AG09309 (cell line): ENCODE measurements at regions not wholly inside any gene's neighbourhood (a gene's known extent, or its start where the extent isn't known, plus 50 kb on each side); places are given as distances from the start of the nearest gene placed in this dataset.

ENCODE experiments used
- DNase-seq: peaks from one replicate; pipeline ENCODE4 v3.0.0-alpha.2; 2010; ENCODE audit warnings: low read depth
- H3K4me3 ChIP-seq: 2 replicates; pipeline ENCODE4 v1.5.1; 2011; ENCODE audit warnings: mild to moderate bottlenecking, low read depth, low read length, moderate library complexity; ENCODE audit not compliant: control insufficient read depth
- TF ChIP-seq, protein P1 (sequence below): IDR thresholded peaks from 2 replicates; pipeline ENCODE4 v1.5.1; 2011; ENCODE audit warnings: mild to moderate bottlenecking, low read depth, low read length, inconsistent platforms; ENCODE audit not compliant: insufficient read depth, control insufficient read depth; ENCODE audit errors: missing control alignments

DNA sequence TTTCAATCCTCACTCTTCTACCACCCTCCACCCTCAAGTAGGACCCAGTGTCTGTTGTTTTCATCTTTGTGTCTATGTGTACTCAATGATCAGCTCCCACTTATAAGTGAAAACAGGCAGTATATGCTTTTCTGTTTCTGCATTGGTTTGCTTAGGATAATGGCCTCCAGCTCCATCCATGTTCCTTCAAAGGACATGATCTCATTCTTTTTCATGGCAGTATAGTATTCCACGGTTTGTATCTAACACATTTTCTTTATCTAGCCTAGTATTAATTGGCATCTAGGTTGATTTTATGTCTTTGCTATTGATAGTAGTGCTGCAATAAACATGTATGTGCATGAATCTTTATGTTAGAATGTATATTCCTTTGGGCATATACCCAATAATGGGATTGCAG, 259.8 kb upstream of the KIF2A start:
- no peak overlapping the region for H3K4me3 ChIP-seq
- TF ChIP-seq, protein P1, sequence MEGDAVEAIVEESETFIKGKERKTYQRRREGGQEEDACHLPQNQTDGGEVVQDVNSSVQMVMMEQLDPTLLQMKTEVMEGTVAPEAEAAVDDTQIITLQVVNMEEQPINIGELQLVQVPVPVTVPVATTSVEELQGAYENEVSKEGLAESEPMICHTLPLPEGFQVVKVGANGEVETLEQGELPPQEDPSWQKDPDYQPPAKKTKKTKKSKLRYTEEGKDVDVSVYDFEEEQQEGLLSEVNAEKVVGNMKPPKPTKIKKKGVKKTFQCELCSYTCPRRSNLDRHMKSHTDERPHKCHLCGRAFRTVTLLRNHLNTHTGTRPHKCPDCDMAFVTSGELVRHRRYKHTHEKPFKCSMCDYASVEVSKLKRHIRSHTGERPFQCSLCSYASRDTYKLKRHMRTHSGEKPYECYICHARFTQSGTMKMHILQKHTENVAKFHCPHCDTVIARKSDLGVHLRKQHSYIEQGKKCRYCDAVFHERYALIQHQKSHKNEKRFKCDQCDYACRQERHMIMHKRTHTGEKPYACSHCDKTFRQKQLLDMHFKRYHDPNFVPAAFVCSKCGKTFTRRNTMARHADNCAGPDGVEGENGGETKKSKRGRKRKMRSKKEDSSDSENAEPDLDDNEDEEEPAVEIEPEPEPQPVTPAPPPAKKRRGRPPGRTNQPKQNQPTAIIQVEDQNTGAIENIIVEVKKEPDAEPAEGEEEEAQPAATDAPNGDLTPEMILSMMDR: no peak
- no peak for DNase-seq

- no peak overlapping the region for H3K4me3 ChIP-seq
- no peak for DNase-seq
- TF ChIP-seq, protein P1: no peak
These were observed 254.3 kb upstream of the KIF2A start for GRCh38 chr5:62051747-62052146.

- DNase-seq: no peak
- TF ChIP-seq, protein P1: no peak
- H3K4me3 ChIP-seq: no peak overlapping the region
These were observed 246.0 kb upstream of the KIF2A start for GRCh38 chr5:62059960-62060359.

GRCh38 chr5:62065050-62065449, 241.0 kb upstream of the KIF2A start:
- TF ChIP-seq, protein P1: no peak
- no peak for DNase-seq
- H3K4me3 ChIP-seq: no peak overlapping the region

DNA sequence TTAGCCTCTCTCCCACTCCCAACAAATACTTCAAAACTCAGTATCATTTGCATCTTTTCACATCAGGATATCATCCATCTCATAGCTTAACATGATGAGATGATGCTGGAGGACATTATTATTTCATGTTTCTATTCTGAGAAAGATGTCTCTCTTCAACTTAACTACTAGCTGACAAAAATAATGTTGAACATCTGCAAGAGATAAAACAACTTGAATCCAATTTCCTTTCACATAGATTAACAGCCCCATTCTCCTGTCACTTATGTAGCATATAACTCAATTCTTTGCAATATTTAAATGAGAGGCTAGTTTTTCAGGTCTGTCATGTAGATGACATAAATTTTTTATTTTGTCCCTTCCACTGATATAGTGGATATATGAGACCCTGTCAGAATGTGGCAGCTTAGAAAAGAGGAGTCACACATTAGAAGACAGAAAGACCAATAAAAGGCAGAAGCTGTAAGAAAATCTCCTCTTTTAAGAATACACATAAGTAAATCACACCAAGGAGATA, 239.2 kb upstream of the KIF2A start:
- TF ChIP-seq, protein P1: no peak
- H3K4me3 ChIP-seq: no peak overlapping the region
- no peak for DNase-seq

GRCh38 chr5:62068554-62068953, 237.5 kb upstream of the KIF2A start:
- TF ChIP-seq, protein P1: no peak
- H3K4me3 ChIP-seq: no peak overlapping the region
- no peak for DNase-seq

DNA sequence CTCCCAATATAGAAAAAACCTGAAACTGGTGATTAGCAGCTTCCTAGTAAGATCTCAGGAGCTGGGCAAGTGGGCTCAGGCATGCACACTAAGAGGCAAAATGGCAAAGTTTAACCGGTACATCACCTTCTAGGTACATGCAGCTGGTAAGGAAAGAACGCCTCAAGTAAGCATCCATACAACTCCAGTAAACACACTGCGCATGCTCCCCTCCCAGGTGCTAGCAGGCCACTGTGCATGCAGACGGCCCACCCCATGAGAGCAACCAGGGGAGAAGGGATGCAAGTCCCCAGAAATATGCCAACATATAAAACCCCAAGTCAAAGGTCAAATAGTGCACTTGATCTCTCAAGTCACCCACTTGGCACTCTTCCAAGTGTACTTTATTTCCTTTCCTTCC, 228.6 kb upstream of the KIF2A start:
- no peak for DNase-seq
- TF ChIP-seq, protein P1: no peak
- H3K4me3 ChIP-seq: no peak overlapping the region
